IMR-90 (cell line): ENCODE measurements at regions not wholly inside any gene's neighbourhood (a gene's known extent, or its start where the extent isn't known, plus 50 kb on each side); places are given as distances from the start of the nearest gene placed in this dataset.

Experiments
- ATAC-seq: fragments of 200-7000 bp; cut with Tn5 transposase; 2 replicates; pipeline ENCODE4 v1.9.1; 2020; ENCODE audit warnings: low read depth, mild to moderate bottlenecking, moderate library complexity
- BruUV-seq: library from RNA; stranded (reverse); fragments of 400-500 nt; replicated peaks from 2 replicates; lab custom pipeline; 2021; lab: Mats Ljungman, UMichigan
- CTCF ChIA-PET: fragments of 300-600 bp; formaldehyde crosslinking; extraction: SDS; loops from one replicate; lab custom pipeline; 2021; ENCODE audit warnings: antibody characterized with exemption; lab: Yijun Ruan, JAX
- POLR2A ChIA-PET: fragments of 300-600 bp; sonication (Branson Sonifier 250); formaldehyde crosslinking; loops from one replicate; lab custom pipeline; 2022; ENCODE audit warnings: antibody characterized with exemption; ENCODE audit not compliant: unreplicated experiment; lab: Charles Lee
- DNase-seq: peaks from one replicate; pipeline ENCODE4 v3.0.0; 2013
- H2AFZ ChIP-seq: replicated peaks from 2 replicates; pipeline ENCODE3; 2013; ENCODE audit warnings: low read length, mild to moderate bottlenecking; ENCODE audit not compliant: poor library complexity
- H2AK5ac ChIP-seq: 2 replicates; pipeline ENCODE4 v1.6.1; 2013; ENCODE audit warnings: low read depth, low read length, inconsistent platforms
- H2AK9ac ChIP-seq: replicated peaks from 2 replicates; pipeline ENCODE3; 2013; ENCODE audit warnings: mild to moderate bottlenecking, low read depth, low read length, moderate library complexity; ENCODE audit not compliant: poor library complexity
- H2BK120ac ChIP-seq: 2 replicates; pipeline ENCODE4 v1.6.1; 2013; ENCODE audit warnings: low read depth, low read length, inconsistent platforms
- H2BK15ac ChIP-seq: 3 replicates; pipeline ENCODE4 v1.6.1; 2013; ENCODE audit warnings: low read depth, low read length, inconsistent platforms
- H2BK20ac ChIP-seq: 2 replicates; pipeline ENCODE4 v1.6.1; 2013; ENCODE audit warnings: low read depth, mild to moderate bottlenecking, inconsistent platforms, low read length, moderate library complexity
- H2BK5ac ChIP-seq: 2 replicates; pipeline ENCODE4 v1.6.1; 2013; ENCODE audit warnings: mild to moderate bottlenecking, low read depth, low read length, inconsistent platforms; ENCODE audit not compliant: poor library complexity, severe bottlenecking
- H3K14ac ChIP-seq: replicated peaks from 2 replicates; pipeline ENCODE4 v1.6.1; 2013; ENCODE audit warnings: low read depth, low read length, inconsistent platforms
- H3K18ac ChIP-seq: 2 replicates; pipeline ENCODE4 v1.6.1; 2013; ENCODE audit warnings: low read depth, low read length, control low read depth
- H3K23ac ChIP-seq: 2 replicates; pipeline ENCODE4 v1.6.1; 2013; ENCODE audit warnings: low read depth, low read length, inconsistent platforms
- H3K27ac ChIP-seq: 2 replicates; pipeline ENCODE4 v1.5.1; 2013; ENCODE audit warnings: mild to moderate bottlenecking, control low read depth, low read length; ENCODE audit not compliant: insufficient read depth
- H3K27me3 ChIP-seq: 2 replicates; pipeline ENCODE4 v1.6.1; 2013; ENCODE audit warnings: low read length; ENCODE audit not compliant: control insufficient read depth, insufficient read depth
- H3K36me3 ChIP-seq: 2 replicates; pipeline ENCODE4 v1.6.1; 2013; ENCODE audit warnings: low read length, mixed read lengths; ENCODE audit not compliant: control insufficient read depth, insufficient read depth
- H3K4ac ChIP-seq: 2 replicates; pipeline ENCODE4 v1.6.1; 2013; ENCODE audit warnings: low read depth, low read length, inconsistent platforms
- H3K4me1 ChIP-seq: 2 replicates; pipeline ENCODE4 v1.6.1; 2013; ENCODE audit warnings: low read length, mixed read lengths; ENCODE audit not compliant: control insufficient read depth, insufficient read depth
- H3K4me2 ChIP-seq: 2 replicates; pipeline ENCODE4 v1.6.1; 2013; ENCODE audit warnings: low read depth, mild to moderate bottlenecking, control low read depth, low read length, moderate library complexity
- H3K4me3 ChIP-seq: 2 replicates; pipeline ENCODE4 v1.5.1; 2013; ENCODE audit warnings: low read depth, mild to moderate bottlenecking, control low read depth, low read length, moderate library complexity; ENCODE audit not compliant: insufficient read depth
- H3K56ac ChIP-seq: 2 replicates; pipeline ENCODE4 v1.6.1; 2013; ENCODE audit warnings: low read length, inconsistent platforms; ENCODE audit not compliant: insufficient read depth; ENCODE audit errors: extremely low read depth
- H3K79me1 ChIP-seq, 2 experiments: 2 replicates each; pipeline ENCODE4 v1.6.1; 2013; ENCODE audit warnings: low read length in 2 of 2, inconsistent platforms in 1 of 2, low read depth in 1 of 2
- H3K9ac ChIP-seq: 2 replicates; pipeline ENCODE4 v1.6.1; 2013; ENCODE audit warnings: low read depth, low read length, control low read depth
- H3K9me1 ChIP-seq: 2 replicates; pipeline ENCODE4 v1.6.1; 2013; ENCODE audit warnings: low read length, inconsistent platforms; ENCODE audit not compliant: insufficient read depth
- H3K9me3 ChIP-seq: 2 replicates; pipeline ENCODE4 v1.6.1; 2013; ENCODE audit warnings: low read length; ENCODE audit not compliant: control insufficient read depth, insufficient read depth
- H4K20me1 ChIP-seq: 2 replicates; pipeline ENCODE4 v1.6.1; 2013; ENCODE audit warnings: low read length, inconsistent platforms; ENCODE audit not compliant: insufficient read depth
- H4K5ac ChIP-seq: 2 replicates; pipeline ENCODE4 v1.6.1; 2013; ENCODE audit warnings: mild to moderate bottlenecking, low read depth, low read length, control low read depth
- H4K8ac ChIP-seq, 2 experiments: 2 replicates each; pipeline ENCODE4 v1.6.1; 2013; ENCODE audit warnings: low read depth in 2 of 2, low read length in 2 of 2, control low read depth in 1 of 2, inconsistent platforms in 1 of 2
- H4K91ac ChIP-seq: 2 replicates; pipeline ENCODE4 v1.6.1; 2013; ENCODE audit warnings: low read depth, low read length, inconsistent platforms; ENCODE audit not compliant: insufficient read depth
- BHLHE40 ChIP-seq: fragments of 150-350 bp; IDR thresholded peaks from 2 replicates; pipeline ENCODE4 v1.6.1; 2016; ENCODE audit warnings: mild to moderate bottlenecking, low read depth, low read length
- CHD1 ChIP-seq: IDR thresholded peaks from 2 replicates; pipeline ENCODE4 v1.6.1; 2012; ENCODE audit warnings: low read depth, low read length, improper control_type of control experiment
- MXI1 ChIP-seq: IDR thresholded peaks from 2 replicates; pipeline ENCODE4 v1.6.1; 2012; ENCODE audit warnings: low read depth, mild to moderate bottlenecking, low read length, moderate library complexity, borderline replicate concordance
- RAD21 ChIP-seq: IDR thresholded peaks from 2 replicates; pipeline ENCODE4 v1.6.1; 2012; ENCODE audit warnings: low read length, improper control_type of control experiment
- RCOR1 ChIP-seq: IDR thresholded peaks from 2 replicates; pipeline ENCODE4 v1.6.1; 2012; ENCODE audit warnings: mild to moderate bottlenecking, low read length, improper control_type of control experiment; ENCODE audit not compliant: insufficient replicate concordance
- RFX5 ChIP-seq: IDR thresholded peaks from 2 replicates; pipeline ENCODE4 v1.8.0; 2012; ENCODE audit warnings: low read depth, mild to moderate bottlenecking, low read length, moderate library complexity
- SMC3 ChIP-seq: fragments of 150-350 bp; IDR thresholded peaks from 2 replicates; pipeline ENCODE4 v1.6.1; 2016; ENCODE audit warnings: low read depth, mild to moderate bottlenecking, antibody characterized with exemption, low read length, moderate library complexity
- WGBS, 2 experiments: methylation state at CpG; one replicate each; pipeline versions ENCODE4 v1.1.5 to v1.1.7; 2013; ENCODE audit warnings: missing lambda C conversion rate in 2 of 2; ENCODE audit not compliant: insufficient read length in 1 of 2; ENCODE audit errors: extremely low coverage in 2 of 2; 5-methylcytosine and 5-hydroxymethylcytosine counted together
- dilution Hi-C: fragments of 300-500 bp; cut with HindIII; formaldehyde crosslinking; loops from one replicate; pipeline ENCODE4 v1.14.3; 2018; ENCODE audit warnings: low sequenced_read_pairs; ENCODE audit not compliant: unreplicated experiment
- in situ Hi-C: fragments of 300-500 bp; cut with MboI; formaldehyde crosslinking; loops from 3 replicates; pipeline ENCODE4 v1.14.3; 2019; ENCODE audit warnings: low sequenced_read_pairs, inconsistent platforms, mixed read lengths
- intact Hi-C: fragments of 100-400 bp; cut with micrococcal nuclease; formaldehyde crosslinking; loops from 2 replicates; pipeline ENCODE4 v1.10.0; 2022
- TF ChIP-seq, protein P1 (sequence below): fragments of 150-350 bp; IDR thresholded peaks from 2 replicates; pipeline ENCODE4 v1.6.1; 2016; ENCODE audit warnings: low read depth, mild to moderate bottlenecking, low read length, moderate library complexity, borderline replicate concordance

DNA sequence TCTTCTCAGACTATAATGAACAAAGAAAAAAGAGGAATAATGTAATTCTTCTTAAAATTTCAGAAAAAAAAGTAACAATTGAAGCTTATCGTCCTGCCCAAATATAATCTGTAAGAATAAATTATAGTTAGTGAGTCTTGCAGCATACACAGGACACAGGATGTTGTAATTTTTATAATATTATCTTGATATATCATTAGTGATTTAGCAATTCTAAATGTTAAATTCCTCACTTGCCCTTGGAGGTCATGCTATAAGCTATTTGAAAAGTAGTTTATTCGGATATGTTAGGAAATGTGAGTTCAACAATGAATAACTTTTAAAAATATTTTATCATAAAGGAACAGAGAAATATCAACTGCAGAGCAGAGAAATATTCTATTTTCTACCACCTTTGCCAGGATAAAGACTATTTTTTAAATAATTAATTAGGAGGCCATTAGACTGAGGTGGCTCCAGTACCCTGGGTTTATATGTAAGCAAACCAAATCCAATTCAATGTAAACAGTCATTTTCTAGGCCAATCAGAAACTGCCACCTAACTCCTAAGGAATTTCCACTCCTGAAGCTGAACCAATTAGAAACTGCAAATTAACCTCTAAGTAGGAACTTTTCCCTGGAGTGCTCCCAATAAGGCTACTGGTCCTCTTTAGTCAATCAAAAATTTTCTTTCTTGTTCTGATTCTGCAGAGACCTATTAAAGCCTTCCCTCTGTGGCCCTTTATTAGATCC is 1109.3 kb downstream of the ROBO2 start:
- H3K9ac ChIP-seq = no peak overlapping the region
- H2AK5ac ChIP-seq = no peak overlapping the region
- no peaks in the 10 kb centered on the region for H4K20me1 ChIP-seq
- no peak overlapping the region for H3K4me3 ChIP-seq
- no TSS peak for BruUV-seq
- ChIA-PET CTCF (no interaction called here), POLR2A (no interaction called here)
- H2AFZ ChIP-seq = no peak overlapping the region
- WGBS, 2 experiments = no CpG with 5 or more reads among the region's 2 CpGs
- no peaks in the 10 kb centered on the region for H3K27me3 ChIP-seq
- H3K9me1 ChIP-seq = no peaks in the 10 kb centered on the region
- peaks cover 3% of the 10 kb centered on the region; the same call in 1 of the 2 replicates for H3K4me1 ChIP-seq
- H4K8ac ChIP-seq = no peak overlapping the region
- no peak overlapping the region for H3K27ac ChIP-seq
- H2BK5ac ChIP-seq = no peak overlapping the region
- H3K4me2 ChIP-seq = peak overlapping the region; percentile 28; the same call in 1 of the 2 replicates
- DNase-seq (peak; percentile 43), ATAC-seq (peak; percentile 56)
- H2BK15ac ChIP-seq = no peak overlapping the region
- no peak overlapping the region for H3K56ac ChIP-seq
- TF ChIP-seq RFX5 (no peak), RCOR1 (no peak), SMC3 (no peak), BHLHE40 (no peak), RAD21 (no peak), MXI1 (no peak), CHD1 (no peak)
- TF ChIP-seq, protein P1, sequence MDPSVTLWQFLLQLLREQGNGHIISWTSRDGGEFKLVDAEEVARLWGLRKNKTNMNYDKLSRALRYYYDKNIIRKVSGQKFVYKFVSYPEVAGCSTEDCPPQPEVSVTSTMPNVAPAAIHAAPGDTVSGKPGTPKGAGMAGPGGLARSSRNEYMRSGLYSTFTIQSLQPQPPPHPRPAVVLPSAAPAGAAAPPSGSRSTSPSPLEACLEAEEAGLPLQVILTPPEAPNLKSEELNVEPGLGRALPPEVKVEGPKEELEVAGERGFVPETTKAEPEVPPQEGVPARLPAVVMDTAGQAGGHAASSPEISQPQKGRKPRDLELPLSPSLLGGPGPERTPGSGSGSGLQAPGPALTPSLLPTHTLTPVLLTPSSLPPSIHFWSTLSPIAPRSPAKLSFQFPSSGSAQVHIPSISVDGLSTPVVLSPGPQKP = no peak
- H3K18ac ChIP-seq = no peak overlapping the region
- H4K5ac ChIP-seq = no peak overlapping the region
- H2AK9ac ChIP-seq = no peak overlapping the region
- H3K4ac ChIP-seq = no peak overlapping the region
- no peak overlapping the region for H2BK120ac ChIP-seq
- no peaks in the 10 kb centered on the region for H3K79me1 ChIP-seq
- H3K14ac ChIP-seq = no peak overlapping the region
- intact Hi-C loops (no loop called here), in situ Hi-C loops (no loop called here), dilution Hi-C loops (no loop called here)
- H4K91ac ChIP-seq = no peak overlapping the region
- H3K23ac ChIP-seq = no peak overlapping the region
- no peaks in the 10 kb centered on the region for H3K36me3 ChIP-seq
- H3K9me3 ChIP-seq = no peaks in the 10 kb centered on the region
- H2BK20ac ChIP-seq = no peak overlapping the region
